ACHN (cell line): ENCODE measurements at regions not wholly inside any gene's neighbourhood (a gene's known extent, or its start where the extent isn't known, plus 50 kb on each side); places are given as distances from the start of the nearest gene placed in this dataset.

Experiments used
- DNase-seq: peaks from one replicate; pipeline ENCODE4 v3.0.0-alpha.2; 2015
- in situ Hi-C: cut with HindIII; loops from 2 replicates; pipeline ENCODE4 v1.10.0; 2017; ENCODE audit warnings: low sequenced_read_pairs, low pct_ligation_motif_present, low pct_unique_long_range_greater_than_20kb

DNA sequence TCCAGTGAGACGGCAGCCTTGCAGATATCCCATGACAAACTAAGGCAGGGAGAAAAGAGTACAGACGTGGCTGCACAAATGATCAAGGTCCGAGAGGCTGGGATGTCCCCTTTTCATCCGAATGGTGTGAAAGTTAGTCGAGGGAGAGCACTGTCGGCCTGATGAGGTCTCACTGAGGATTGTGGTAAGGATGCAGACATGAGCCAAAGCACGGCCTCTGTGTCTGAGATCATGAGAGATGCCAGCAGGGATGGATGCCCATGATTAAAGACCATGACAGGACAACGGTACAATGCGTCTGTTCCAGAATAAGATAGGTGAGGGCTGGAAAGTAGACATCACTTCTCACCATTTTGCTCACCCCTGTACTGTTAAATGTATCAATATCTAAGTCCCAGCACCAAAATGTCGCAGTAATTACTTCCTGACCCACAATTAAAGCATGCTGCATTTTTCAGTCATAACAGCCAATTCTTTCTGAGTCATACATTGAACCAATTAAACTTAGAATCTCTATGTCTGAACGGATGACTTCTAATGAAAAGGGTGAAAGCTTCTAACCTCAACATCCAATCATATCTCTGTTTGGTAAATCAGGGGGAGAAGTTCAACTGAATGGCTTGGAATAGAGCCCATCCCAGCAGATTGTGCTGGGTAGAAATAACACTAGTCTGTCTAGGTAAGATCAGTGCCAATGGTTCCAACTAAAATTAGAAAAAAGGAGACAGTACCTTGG lies 249.6 kb upstream of the SOX5 start:
- in situ Hi-C loops: no loop called here
- no peak for DNase-seq

DNA sequence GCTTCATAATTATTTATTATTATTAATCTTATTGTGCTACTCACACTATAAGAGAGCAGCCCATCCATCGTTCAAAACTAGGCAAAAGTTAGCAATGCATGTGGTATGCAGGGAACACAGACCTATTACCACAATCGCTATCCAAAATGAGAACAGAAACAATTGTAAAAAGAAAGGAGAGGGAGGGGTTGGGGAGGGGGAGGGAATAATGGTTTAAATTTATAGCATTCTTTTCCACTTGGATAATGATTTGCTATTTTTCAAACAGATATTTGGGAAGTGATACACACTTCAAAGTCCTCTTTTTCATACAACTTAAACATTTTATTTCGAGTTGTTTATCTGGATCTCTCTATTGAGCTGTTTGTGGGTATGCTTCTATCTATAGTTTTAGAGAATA lies 248.6 kb upstream of the SOX5 start:
- no peak for DNase-seq
- in situ Hi-C loops: no loop called here

DNA sequence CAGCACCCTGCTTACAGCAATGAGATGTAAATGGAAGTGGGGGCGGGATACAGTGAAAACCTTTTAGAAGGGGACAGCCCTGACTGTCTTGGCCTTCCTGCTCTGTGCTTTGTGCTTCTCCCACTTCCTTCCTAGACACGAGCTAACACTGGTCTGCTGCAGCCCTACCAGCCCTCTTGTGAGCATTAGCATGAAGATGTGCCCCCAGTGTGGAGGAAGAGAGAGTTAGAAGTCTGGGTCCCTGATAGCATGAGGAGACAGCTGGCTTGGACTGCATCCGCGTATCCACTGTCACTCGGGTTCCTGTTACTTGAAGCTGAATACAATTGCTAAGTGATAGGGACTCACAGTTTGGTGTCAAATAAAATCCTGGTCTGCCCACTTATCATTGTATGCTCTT lies 248.1 kb upstream of the SOX5 start:
- DNase-seq: no peak
- in situ Hi-C loops: no loop called here

DNA sequence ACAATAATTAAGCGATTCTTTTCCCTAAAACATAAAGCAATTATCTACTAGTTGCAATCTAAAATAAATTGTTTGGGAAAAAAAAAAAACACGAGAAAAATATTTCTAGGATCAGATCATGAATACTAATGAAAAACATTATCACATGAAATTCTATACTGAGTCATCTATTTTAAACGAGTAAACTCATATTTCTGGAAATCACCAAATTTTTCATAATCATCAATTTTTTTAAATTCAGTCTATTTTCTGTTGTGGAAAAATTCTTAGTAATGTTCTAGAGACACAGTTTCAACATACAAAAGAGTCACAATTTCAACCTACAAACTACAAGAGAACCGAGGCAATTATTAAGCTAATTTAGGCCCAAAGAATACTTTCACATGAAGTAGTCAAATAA lies 245.6 kb upstream of the SOX5 start:
- in situ Hi-C loops: no loop called here
- no peak for DNase-seq

DNA sequence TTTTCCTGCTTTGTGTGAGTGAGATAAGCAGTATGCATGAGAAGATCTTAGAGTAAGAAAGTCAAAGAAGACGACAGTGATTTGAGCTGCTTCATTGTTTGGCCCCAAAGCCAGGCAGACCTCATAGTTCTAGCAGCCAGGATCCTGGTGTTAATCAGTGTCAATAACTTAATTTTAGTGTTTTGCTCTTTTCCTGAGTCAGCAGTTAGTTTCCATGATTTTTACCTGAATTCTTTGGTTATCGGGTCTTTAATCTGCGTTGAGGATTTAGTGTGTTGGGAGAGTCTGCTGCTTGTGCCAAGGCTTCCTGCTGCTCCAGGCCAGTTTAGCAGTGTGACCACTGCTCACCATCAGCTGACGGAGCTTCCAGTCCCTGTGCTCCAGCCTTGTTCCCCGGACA lies 241.6 kb upstream of the SOX5 start:
- in situ Hi-C loops: no loop called here
- DNase-seq: no peak

DNA sequence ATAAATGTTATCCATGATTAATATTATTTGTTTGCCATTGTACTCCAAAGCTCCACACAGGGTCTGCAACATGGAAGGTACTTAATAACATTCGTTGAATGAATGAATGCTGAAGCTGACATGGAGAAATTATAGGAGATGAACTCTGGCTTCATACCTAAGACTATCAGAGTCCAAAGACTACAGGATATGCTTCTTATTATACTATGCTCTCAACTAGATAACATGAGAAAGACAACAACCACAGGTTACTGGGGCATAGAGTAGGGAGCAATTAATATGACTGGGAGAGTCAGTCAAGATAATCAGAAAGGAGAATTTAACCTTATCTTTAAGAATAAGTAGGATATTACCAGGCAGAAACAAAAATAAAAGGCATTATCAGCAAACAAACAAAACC lies 236.3 kb upstream of the SOX5 start:
- in situ Hi-C loops: no loop called here
- DNase-seq: no peak

DNA sequence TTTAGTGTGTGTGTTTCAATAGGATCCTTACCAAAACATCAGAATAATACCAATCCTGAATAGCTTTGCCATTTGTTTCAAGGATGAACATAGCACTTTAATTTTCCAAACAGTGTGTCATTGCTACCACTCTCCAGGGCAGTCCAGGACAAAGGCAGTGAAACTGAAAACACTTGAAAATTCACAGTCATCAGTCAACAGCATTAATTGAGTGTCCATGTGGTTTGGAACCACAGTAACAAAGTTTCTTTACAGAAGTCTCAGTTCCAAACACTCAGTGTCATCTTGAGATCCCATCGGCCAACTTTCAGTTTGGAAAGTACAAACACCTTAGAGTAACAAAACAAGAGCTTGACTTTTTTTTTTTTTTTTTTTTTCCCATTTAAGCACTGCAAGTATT lies 228.4 kb upstream of the SOX5 start:
- DNase-seq: no peak
- in situ Hi-C loops: no loop called here

DNA sequence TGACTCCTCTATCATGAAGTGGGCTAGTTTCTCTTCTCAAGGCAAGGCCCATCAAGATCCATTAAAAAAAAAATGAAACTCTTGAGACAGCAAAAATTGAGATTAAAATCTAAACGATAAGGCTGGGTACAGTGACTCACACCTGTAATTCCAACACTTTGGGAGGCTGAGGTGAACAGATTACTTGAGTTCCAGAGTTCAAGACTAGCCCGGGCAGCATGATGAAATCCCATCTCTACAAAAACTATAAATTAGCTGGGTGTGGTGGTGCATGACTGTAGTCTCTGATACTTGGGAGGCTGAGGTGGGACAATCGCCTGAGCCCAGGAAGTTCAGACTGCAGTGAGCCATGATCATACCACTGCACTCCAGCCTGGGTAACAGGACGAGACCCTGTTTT lies 226.5 kb upstream of the SOX5 start:
- no peak for DNase-seq
- in situ Hi-C loops: no loop called here

DNA sequence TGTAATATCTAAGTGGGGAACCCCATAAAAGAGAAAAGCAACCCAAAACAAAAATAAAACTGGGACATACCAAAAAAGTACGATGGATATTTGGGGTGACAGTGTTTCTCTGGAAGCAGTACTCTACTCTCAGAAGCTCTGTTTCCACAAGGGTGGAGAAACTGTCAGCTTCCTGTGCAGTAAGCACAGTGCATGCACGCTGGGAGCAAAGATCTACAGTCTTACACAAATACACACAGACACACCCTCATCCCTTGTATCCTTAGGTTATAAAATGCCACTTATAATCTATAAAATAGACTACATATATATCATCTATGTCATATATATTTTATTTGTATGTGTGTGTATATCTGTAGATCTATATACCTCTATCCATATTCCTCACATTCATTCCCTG lies 225.8 kb upstream of the SOX5 start:
- no peak for DNase-seq
- in situ Hi-C loops: no loop called here

DNA sequence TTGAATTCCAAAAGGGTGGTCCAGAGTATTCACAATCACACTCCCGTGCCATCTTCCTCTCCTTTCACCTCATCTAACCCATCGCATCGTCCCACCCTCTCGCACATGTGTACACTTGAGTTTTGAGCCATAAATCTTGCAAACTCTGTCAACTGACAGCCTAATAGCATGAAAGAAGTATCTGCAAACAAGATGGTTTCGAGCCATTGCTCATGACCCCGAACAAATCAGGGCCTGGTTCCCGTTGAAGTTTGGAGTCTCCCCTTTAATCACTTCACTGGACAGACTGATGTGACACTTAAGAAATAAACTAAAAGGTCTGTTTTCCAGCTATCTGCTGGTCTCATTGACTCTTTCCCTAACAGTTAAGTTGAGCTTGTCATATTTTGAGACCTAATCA lies 223.6 kb upstream of the SOX5 start:
- in situ Hi-C loops: no loop called here
- no peak for DNase-seq

DNA sequence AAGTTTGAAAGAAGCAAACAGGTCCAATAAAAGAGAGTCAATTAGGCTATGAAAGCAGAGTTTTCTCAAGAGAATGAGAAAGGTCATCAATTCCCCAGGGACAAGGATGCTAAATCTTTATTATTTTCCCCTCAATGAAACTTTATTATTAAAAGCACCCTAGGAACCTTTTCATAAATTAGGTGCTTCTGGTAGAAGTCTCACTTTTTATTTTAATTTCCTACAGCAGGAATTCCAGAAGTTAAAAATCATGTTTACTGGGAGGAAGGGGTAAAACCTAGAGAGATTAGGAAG lies 223.2 kb upstream of the SOX5 start:
- in situ Hi-C loops: no loop called here

DNA sequence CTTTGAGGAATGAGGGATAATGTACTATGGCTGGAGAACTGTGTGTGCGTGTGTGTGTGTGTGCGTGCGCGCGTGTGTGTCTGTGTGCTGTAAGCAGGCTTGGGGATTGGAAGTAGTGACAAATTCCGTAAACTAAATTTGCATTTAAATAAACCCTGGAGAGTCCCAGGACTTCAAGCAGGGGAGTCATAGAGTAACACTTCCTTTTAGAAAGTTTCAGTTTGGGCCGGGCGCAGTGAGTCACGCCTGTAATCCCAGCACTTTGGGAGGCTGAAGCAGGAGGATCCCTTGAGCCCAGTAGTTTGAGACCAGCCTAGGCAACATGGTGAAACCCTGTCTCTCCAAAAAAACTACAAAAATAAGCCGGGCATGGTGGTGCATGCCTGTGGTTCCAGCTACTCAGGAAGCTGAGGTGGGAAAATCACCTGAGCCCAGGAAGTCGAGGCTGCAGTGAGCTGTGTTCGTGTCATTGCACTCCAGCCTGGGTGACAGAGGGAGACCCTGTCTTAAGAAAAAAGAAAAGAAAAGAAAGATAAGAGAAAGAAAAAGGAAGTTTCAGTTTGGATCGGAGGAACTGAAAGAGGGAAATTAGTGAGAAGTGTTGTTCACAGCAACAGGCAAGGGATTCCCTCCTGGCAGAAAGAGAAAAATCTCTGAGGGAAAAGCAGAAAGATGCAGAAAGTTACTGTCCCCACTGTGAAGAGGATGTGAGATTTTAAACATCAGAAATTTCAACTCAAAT lies 222.7 kb upstream of the SOX5 start:
- in situ Hi-C loops: no loop called here
- DNase-seq: no peak

More for the DNA sequence above, 223.2 kb upstream of the SOX5 start:
- DNase-seq: no peak

DNA sequence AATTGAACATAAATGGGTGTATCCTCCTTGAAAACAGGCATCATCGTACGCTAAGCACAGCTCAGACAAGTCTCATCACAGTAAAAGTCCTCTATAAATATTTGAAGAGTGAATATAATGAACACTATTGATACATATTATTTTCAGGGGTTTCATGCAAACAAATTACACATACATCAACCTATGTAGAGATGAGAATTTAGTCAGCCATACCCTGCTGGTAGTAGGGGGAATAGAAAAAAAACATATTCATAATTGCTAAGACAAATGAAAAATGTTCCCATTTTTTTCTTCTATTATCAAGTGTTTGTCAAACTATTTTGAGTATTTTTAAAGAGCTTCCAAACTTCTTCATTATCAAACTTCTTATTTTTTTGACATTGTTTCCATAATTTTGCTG lies 205.6 kb upstream of the SOX5 start:
- DNase-seq: no peak
- in situ Hi-C loops: no loop called here

DNA sequence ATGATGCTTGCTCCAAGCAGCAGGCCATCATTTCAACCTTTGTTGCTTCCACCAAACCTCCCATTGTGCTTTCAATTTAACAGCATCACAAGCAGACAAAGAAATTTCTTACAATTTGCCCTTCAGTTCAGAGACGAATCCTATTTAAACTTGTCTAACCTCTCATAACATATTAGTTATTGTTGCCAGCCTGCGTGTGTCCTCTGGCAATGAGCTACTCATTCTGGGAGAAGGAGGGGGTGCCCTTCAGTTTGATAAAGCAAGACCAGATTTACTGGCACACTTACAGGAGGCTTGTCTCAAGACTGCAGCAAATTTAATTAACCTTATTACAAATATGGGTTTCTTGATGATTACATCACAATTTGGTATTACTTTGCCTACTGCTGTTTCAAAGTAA lies 203.6 kb upstream of the SOX5 start:
- in situ Hi-C loops: no loop called here
- DNase-seq: no peak

DNA sequence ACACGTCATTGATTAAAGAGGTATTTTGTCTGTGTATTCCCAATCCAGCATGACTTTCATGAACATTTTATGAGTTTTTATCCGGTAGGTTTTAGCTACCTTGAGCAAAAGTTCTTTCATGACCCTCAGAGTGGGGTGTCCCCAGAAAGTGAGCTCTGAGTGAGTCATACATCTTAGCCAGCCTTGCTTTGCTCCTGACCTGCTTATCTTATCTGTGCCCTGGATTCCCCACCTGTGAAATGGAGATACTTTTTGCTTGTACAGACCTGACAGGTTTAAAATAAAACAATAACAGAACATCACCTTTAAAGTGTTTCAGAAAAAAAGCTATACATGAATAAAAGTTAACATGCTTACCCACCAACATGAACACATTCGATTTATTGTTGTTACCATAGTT lies 202.8 kb upstream of the SOX5 start:
- in situ Hi-C loops: no loop called here

DNA sequence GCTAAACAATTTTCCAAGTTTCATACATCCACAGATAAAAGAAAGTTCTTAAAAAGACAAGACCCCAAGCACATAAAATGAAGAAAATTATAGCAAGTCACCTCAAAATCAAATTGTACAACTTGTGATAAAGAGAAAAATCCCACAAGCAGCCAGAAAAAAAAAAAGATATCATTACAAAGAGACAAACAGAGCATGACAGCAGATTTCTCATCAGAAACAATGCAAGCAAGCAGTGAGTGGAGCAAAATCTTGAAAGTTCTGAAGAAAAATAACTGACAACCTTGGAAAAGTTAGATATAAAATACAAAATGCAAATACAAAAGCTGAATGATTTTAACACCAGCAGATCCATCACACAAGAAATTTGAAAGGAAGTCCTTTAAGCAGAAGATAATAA lies 194.5 kb upstream of the SOX5 start:
- in situ Hi-C loops: no loop called here
- DNase-seq: no peak

More for the DNA sequence above, 202.8 kb upstream of the SOX5 start:
- DNase-seq: no peak

DNA sequence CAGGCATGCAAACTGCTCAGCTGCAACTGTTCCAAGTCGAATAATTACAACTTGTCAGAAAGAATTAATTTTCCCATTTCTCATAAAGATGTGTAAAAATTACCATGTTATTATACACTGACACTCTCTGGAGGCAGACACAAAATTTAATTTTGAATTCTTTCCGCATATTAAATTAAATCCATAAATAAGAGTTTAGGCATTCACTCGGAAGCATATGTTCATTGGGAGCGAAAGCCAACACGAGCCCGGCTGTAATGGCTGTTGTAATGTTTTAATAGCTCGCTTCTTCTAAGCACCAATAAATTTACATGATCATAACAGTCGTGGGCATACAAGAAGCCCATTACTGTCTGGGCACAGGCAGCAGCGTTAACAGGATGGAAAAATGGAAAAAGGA lies 189.6 kb upstream of the SOX5 start:
- in situ Hi-C loops: no loop called here
- DNase-seq: no peak

DNA sequence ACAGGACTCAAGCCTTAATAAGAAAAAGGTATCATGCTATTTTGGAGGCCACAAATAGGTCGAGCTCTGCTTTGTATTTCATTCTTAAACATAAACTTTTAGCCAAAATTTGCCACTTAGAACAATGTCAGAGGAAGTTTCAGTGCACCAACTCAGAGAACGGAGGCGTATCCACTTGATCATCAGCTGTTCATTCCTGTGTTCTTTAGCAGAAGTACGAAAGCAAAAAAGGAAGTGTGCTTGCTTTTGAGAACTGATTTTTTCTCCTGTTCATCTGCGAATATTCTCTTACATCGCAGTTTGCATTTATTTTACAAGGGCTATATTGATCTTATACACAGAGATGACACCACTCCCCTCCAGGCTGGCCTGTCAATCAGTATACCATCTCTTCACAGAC lies 188.6 kb upstream of the SOX5 start:
- DNase-seq: no peak
- in situ Hi-C loops: no loop called here

DNA sequence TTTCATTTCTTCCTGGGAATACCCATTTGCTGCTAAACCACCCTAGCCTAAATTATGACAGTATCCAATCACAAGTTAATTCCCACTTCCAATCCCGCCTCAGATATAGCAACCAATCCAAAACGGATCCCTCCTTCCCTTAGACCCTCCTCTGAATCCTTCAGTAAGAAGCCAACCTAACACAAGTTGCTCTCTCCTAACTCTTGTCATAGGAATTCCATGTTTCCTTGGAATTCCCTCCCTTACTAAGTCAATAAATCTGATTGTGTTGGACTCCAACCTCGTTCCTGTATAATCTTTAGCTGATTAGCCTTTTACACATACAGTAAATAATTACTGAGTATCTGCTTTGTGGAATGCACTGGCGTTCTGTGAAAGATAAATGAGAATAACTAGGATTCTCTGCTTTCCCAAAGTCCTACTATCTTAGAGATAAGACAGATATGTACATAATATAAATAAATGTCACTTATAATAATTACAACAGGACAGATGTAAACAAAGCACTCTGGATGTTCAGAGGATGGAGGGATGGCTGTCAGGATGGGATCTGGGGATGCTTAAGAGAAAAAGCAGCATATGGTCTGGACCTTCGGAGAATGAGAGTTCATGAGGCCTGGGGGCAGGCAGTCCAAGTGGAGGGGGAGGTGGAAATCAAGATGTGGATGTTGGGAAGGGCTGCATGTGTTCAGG lies 185.8 kb upstream of the SOX5 start:
- in situ Hi-C loops: no loop called here
- no peak for DNase-seq

DNA sequence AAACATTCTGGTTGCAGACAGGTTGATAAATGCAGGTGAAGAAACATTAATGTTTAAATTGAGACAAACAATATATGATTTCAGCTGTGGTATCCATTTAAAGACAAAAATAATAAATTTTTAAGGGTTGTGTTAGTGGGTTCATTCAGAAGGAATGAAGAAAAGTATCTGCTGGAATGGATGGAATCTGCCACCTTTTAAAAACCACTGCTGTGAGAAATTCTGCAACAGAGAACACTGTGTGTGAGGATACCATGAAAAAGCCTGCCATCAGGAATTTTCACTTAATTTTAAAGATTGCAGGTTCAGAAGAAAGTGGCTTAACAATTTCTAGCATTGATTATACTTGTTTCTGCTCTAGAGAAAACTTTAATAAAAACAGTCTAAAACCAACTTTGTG lies 184.6 kb upstream of the SOX5 start:
- in situ Hi-C loops: no loop called here
- no peak for DNase-seq
